Caco-2 (cell line): ENCODE measurements at regions not wholly inside any gene's neighbourhood (a gene's known extent, or its start where the extent isn't known, plus 50 kb on each side); places are given as distances from the start of the nearest gene placed in this dataset.

Source experiments
- BruUV-seq: library from RNA; stranded (reverse); fragments of 400-500 nt; replicated peaks from 2 replicates; lab custom pipeline; 2021; lab: Mats Ljungman, UMichigan
- CTCF ChIA-PET: fragments of 300-600 bp; sonication (Branson Sonifier 250); formaldehyde crosslinking; loops from one replicate; lab custom pipeline; 2022; ENCODE audit warnings: antibody characterized with exemption; lab: Charles Lee
- POLR2A ChIA-PET: fragments of 300-600 bp; sonication (Branson Sonifier 250); formaldehyde crosslinking; loops from one replicate; lab custom pipeline; 2022; ENCODE audit warnings: antibody characterized with exemption; lab: Charles Lee
- DNase-seq, 2 experiments: peaks; one replicate each; pipeline versions ENCODE4 v3.0.0 to v3.0.0-alpha.2; 2020 to 2022
- H3K27me3 ChIP-seq: replicated peaks from 2 replicates; pipeline ENCODE4 v1.6.0; 2011; ENCODE audit warnings: low read length; ENCODE audit not compliant: control insufficient read depth, insufficient read depth
- H3K36me3 ChIP-seq: 2 replicates; pipeline ENCODE4 v1.5.1; 2011; ENCODE audit warnings: low read length; ENCODE audit not compliant: control insufficient read depth, insufficient read depth
- H3K4me1 ChIP-seq: fragments of 250-450 bp; sonication (Bioruptor Pico); 2 replicates; pipeline ENCODE4 v1.5.1; 2020; ENCODE audit warnings: mild to moderate bottlenecking
- H3K4me3 ChIP-seq: 2 replicates; pipeline ENCODE4 v1.5.1; 2011; ENCODE audit warnings: low read depth, mild to moderate bottlenecking, control low read depth, low read length
- H3K9me3 ChIP-seq: fragments of 250-450 bp; sonication (Bioruptor Pico); 2 replicates; pipeline ENCODE4 v1.5.1; 2020; ENCODE audit warnings: mild to moderate bottlenecking, moderate library complexity
- H3K27ac Mint-ChIP-seq: one replicate; pipeline ENCODE4 v1.8.0; 2022; ENCODE audit warnings: mixed read lengths; ENCODE audit not compliant: unreplicated experiment
- H3K27me3 Mint-ChIP-seq: one replicate; pipeline ENCODE4 v1.8.0; 2022; ENCODE audit warnings: mixed read lengths; ENCODE audit not compliant: insufficient read depth, unreplicated experiment
- H3K36me3 Mint-ChIP-seq: one replicate; pipeline ENCODE4 v1.8.0; 2022; ENCODE audit warnings: mild to moderate bottlenecking, mixed read lengths; ENCODE audit not compliant: insufficient read depth, unreplicated experiment
- H3K4me1 Mint-ChIP-seq: one replicate; pipeline ENCODE4 v1.8.0; 2022; ENCODE audit warnings: low read depth, mixed read lengths; ENCODE audit not compliant: unreplicated experiment
- H3K4me3 Mint-ChIP-seq: one replicate; pipeline ENCODE4 v1.8.0; 2022; ENCODE audit warnings: mild to moderate bottlenecking, moderate library complexity, mixed read lengths; ENCODE audit not compliant: unreplicated experiment
- H3K9me3 Mint-ChIP-seq: one replicate; pipeline ENCODE4 v1.8.0; 2022; ENCODE audit warnings: mixed read lengths; ENCODE audit not compliant: unreplicated experiment
- intact Hi-C: fragments of 100-400 bp; cut with micrococcal nuclease; formaldehyde crosslinking; loops from one replicate; pipeline ENCODE4 v1.10.0; 2022; ENCODE audit not compliant: unreplicated experiment
- TF ChIP-seq, protein P1 (sequence below), 2 experiments: fragments of 200-600 bp in 1 of 2; IDR thresholded peaks; 1 replicate in 1 of 2; 2 replicates in 1 of 2; pipeline versions ENCODE4 v1.5.1 to v1.8.0; 2011 to 2022; ENCODE audit warnings: antibody characterized with exemption in 1 of 2, control low read depth in 1 of 2, inconsistent platforms in 1 of 2, low read depth in 1 of 2, low read length in 1 of 2, mild to moderate bottlenecking in 1 of 2, moderate library complexity in 1 of 2; ENCODE audit not compliant: insufficient read depth in 1 of 2, severe bottlenecking in 1 of 2, unreplicated experiment in 1 of 2

DNA sequence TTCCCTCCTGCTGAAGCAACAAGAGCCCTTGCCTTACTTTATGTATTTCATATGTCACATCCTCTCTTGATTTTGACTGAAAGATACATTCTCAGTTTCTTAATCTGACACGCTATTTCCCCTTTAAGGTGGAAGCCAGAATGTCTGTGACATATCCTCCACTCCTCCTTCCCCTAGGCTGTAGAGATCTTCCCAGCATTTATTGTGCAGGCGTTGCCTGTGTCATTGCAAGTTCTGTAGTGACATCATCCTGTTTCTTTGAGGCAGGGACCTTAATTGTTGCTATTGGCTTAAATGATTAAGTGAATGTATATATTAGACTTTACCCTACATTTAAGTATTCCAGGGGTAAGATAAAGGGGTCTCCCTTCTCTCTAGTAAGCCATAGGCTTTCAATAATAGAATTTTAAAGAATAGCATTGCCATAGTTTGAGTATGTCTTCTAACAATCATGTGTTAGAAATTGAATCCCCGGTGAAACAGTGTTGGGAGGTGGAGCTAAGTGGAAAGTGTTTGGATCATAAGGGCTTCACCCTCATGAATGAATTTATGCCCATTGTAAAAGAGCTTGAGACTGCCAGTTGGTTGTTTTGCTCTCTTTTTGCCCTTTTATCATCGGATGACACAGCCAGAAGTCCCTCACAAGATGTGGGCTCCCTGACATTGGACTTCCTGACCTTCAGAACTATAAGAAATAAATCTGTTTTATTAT is 189.5 kb upstream of the CDC14C start:
- H3K36me3 Mint-ChIP-seq, result no peaks in the 10 kb centered on the region
- intact Hi-C loops, result no loop called here
- POLR2A ChIA-PET, result no interaction called here
- no TSS peak for BruUV-seq
- H3K9me3 ChIP-seq, result peaks cover 19% of the 10 kb centered on the region
- H3K27me3 ChIP-seq, result no peaks in the 10 kb centered on the region
- H3K4me3 ChIP-seq, result no peak overlapping the region
- TF ChIP-seq, protein P1, sequence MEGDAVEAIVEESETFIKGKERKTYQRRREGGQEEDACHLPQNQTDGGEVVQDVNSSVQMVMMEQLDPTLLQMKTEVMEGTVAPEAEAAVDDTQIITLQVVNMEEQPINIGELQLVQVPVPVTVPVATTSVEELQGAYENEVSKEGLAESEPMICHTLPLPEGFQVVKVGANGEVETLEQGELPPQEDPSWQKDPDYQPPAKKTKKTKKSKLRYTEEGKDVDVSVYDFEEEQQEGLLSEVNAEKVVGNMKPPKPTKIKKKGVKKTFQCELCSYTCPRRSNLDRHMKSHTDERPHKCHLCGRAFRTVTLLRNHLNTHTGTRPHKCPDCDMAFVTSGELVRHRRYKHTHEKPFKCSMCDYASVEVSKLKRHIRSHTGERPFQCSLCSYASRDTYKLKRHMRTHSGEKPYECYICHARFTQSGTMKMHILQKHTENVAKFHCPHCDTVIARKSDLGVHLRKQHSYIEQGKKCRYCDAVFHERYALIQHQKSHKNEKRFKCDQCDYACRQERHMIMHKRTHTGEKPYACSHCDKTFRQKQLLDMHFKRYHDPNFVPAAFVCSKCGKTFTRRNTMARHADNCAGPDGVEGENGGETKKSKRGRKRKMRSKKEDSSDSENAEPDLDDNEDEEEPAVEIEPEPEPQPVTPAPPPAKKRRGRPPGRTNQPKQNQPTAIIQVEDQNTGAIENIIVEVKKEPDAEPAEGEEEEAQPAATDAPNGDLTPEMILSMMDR (IDR thresholded peaks at IDR 0.05; ENCODE audit: insufficient read depth in 1 of 2, low read depth in 1 of 2, low read length in 1 of 2, severe bottlenecking in 1 of 2, unreplicated experiment in 1 of 2), result no peak
- no peaks in the 10 kb centered on the region for H3K4me1 Mint-ChIP-seq
- H3K27me3 Mint-ChIP-seq, result no peaks in the 10 kb centered on the region
- H3K4me3 Mint-ChIP-seq, result no peak overlapping the region
- no peaks in the 10 kb centered on the region for H3K36me3 ChIP-seq
- H3K9me3 Mint-ChIP-seq, result peaks cover 17% of the 10 kb centered on the region
- CTCF ChIA-PET, result no interaction called here
- no peak for DNase-seq
- H3K27ac Mint-ChIP-seq, result no peak overlapping the region
- H3K4me1 ChIP-seq, result no peaks in the 10 kb centered on the region

- intact Hi-C loops, result no loop called here
- Histone ChIP-seq H3K4me3 (no peak overlapping the region), H3K4me1 (no peaks in the 10 kb centered on the region), H3K36me3 (no peaks in the 10 kb centered on the region), H3K9me3 (peaks cover 19% of the 10 kb centered on the region), H3K27me3 (no peaks in the 10 kb centered on the region)
- no peaks in the 10 kb centered on the region for H3K4me1 Mint-ChIP-seq
- no peak for DNase-seq
- no peaks in the 10 kb centered on the region for H3K36me3 Mint-ChIP-seq
- TF ChIP-seq, protein P1 (IDR thresholded peaks at IDR 0.05; ENCODE audit: insufficient read depth in 1 of 2, low read depth in 1 of 2, low read length in 1 of 2, severe bottlenecking in 1 of 2, unreplicated experiment in 1 of 2), result no peak
- H3K9me3 Mint-ChIP-seq, result peaks cover 22% of the 10 kb centered on the region
- no TSS peak for BruUV-seq
- H3K27ac Mint-ChIP-seq, result no peak overlapping the region
- ChIA-PET CTCF (no interaction called here), POLR2A (no interaction called here)
- peaks cover 3% of the 10 kb centered on the region for H3K27me3 Mint-ChIP-seq
- H3K4me3 Mint-ChIP-seq, result no peak overlapping the region
These were observed 182.8 kb upstream of the CDC14C start for GRCh38 chr7:48741545-48741944.

DNA sequence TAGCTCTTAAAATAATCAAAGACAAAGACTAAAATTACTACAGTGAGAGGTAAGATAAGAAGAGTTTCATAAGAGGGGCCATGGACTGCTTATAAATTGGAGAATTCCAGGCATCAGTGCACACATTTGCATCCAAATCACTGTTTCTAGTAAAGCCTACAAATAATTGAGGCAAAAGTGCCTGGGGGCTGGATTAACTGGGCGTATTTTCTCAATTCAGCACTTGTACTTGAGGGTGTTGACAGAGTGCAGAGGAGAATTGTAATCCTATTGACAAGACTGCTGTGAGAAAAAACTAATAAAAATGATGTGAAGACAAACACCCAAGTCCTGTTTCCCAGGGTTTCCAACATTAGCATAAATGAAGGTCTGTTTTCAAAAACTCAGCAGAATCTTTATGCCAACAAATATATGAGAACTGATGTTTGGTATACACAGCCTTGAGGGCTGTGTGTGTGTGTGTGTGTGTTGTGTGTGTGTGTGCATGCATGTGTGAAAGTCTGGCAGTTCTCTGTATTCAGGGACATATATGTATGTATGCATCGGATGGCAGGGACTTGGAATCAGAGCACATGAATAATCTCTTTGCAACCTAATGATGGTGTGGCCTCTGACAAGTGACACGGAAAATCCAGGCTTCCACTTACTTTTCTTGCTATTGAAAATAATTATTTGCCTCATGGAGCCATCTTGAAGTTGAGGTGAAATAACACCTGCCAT is 182.1 kb upstream of the CDC14C start:
- H3K9me3 Mint-ChIP-seq, result peaks cover 22% of the 10 kb centered on the region
- no peaks in the 10 kb centered on the region for H3K4me1 ChIP-seq
- no TSS peak for BruUV-seq

More for the DNA sequence above, 182.1 kb upstream of the CDC14C start:
- no peak for DNase-seq
- no peaks in the 10 kb centered on the region for H3K4me1 Mint-ChIP-seq
- intact Hi-C loops, result no loop called here
- H3K27me3 ChIP-seq, result no peaks in the 10 kb centered on the region
- no peak overlapping the region for H3K4me3 ChIP-seq
- H3K36me3 ChIP-seq, result no peaks in the 10 kb centered on the region
- H3K27me3 Mint-ChIP-seq, result peaks cover 6% of the 10 kb centered on the region
- H3K27ac Mint-ChIP-seq, result no peak overlapping the region
- ChIA-PET POLR2A (no interaction called here), CTCF (no interaction called here)
- no peaks in the 10 kb centered on the region for H3K36me3 Mint-ChIP-seq
- TF ChIP-seq, protein P1 (IDR thresholded peaks at IDR 0.05; ENCODE audit: insufficient read depth in 1 of 2, low read depth in 1 of 2, low read length in 1 of 2, severe bottlenecking in 1 of 2, unreplicated experiment in 1 of 2), result no peak
- H3K4me3 Mint-ChIP-seq, result no peak overlapping the region
- peaks cover 17% of the 10 kb centered on the region for H3K9me3 ChIP-seq
